ENCODE measurements at regions not wholly inside any gene's neighbourhood (a gene's known extent, or its start where the extent isn't known, plus 50 kb on each side); places are given as distances from the start of the nearest gene placed in this dataset.

- TF ChIP-seq RAD21 (CRISPR knock-in tag; IDR thresholded peaks at IDR 0.05) (no peak), SNAI1 (CRISPR knock-in tag; IDR thresholded peaks at IDR 0.05; ENCODE audit: borderline replicate concordance) (no peak), BORCS8-MEF2B (CRISPR knock-in tag; IDR thresholded peaks at IDR 0.05) (no peak), ZNF513 (CRISPR knock-in tag; conservative IDR thresholded peaks at IDR 0.05) (no peak), ZKSCAN1 (IDR thresholded peaks at IDR 0.05; ENCODE audit: low read length) (no peak), EZH2 (conservative IDR thresholded peaks at IDR 0.05; ENCODE audit: low read depth, low read length) (no peak), KAT2B (IDR thresholded peaks at IDR 0.05; ENCODE audit: borderline replicate concordance, low read depth, low read length) (no peak), RFX5 (IDR thresholded peaks at IDR 0.05; ENCODE audit: low read depth, low read length) (no peak), PCBP2 (optimal IDR thresholded peaks at IDR 0.05; ENCODE audit: low read depth, low read length, poor library complexity, severe bottlenecking) (no peak), NFIC (IDR thresholded peaks at IDR 0.05; ENCODE audit: low read length) (no peak), ZBTB7A (CRISPR knock-in tag; IDR thresholded peaks at IDR 0.05) (no peak), ZNF878 (CRISPR knock-in tag; IDR thresholded peaks at IDR 0.05) (no peak), TRAFD1 (CRISPR knock-in tag; IDR thresholded peaks at IDR 0.05; ENCODE audit: borderline replicate concordance) (no peak)
These were observed 1134.9 kb upstream of the LRRN3 start for GRCh38 chr7:109955986-109956385.
